ENCODE measurements at regions not wholly inside any gene's neighbourhood (a gene's known extent, or its start where the extent isn't known, plus 50 kb on each side); places are given as distances from the start of the nearest gene placed in this dataset.

GRCh38 chr4:134544303-134544770, 342.7 kb upstream of the PABPC4L start:
- DNase-seq, result no peak
- TF ChIP-seq CTCF (IDR thresholded peaks at IDR 0.05 in 8 of 11, conservative IDR thresholded peaks at IDR 0.05 in 3 of 11) (no peak), POLR2A (IDR thresholded peaks at IDR 0.05) (no peak), POLR2AphosphoS5 (IDR thresholded peaks at IDR 0.05) (no peak)
- H3K4me1 ChIP-seq, result no peaks in the 10 kb centered on the region
- no peak overlapping the region for H3K4me3 ChIP-seq
- WGBS, 5 donors, result 32 to 41% (median 36%) methylated on average over 2 of the region's 2 CpGs
- no peaks in the 10 kb centered on the region for H3K27me3 ChIP-seq (replicated peaks in 1 of 7)
- no peak overlapping the region for H3K27ac ChIP-seq
- H3K36me3 ChIP-seq, result no peaks in the 10 kb centered on the region
- intact Hi-C loops (cut with DNase I; ENCODE audit: low total_unique reads), result no loop called here
- peaks cover 0 to 36% (median 32%) of the 10 kb centered on the region in 8 donors for H3K9me3 ChIP-seq

GRCh38 chr4:134540588-134540987, 339.0 kb upstream of the PABPC4L start:
- intact Hi-C loops (cut with DNase I; ENCODE audit: low total_unique reads), result no loop called here
- 78 to 88% (median 80%) methylated on average over 2 of the region's 2 CpGs for WGBS, 5 donors

GRCh38 chr4:134539729-134540231, 338.2 kb upstream of the PABPC4L start:
- intact Hi-C loops (cut with DNase I; ENCODE audit: low total_unique reads), result no loop called here
- no peak for DNase-seq
- TF ChIP-seq CTCF (IDR thresholded peaks at IDR 0.05 in 8 of 11, conservative IDR thresholded peaks at IDR 0.05 in 3 of 11), result no peak
- no peak for TF ChIP-seq POLR2AphosphoS5 (IDR thresholded peaks at IDR 0.05)
- TF ChIP-seq POLR2A (IDR thresholded peaks at IDR 0.05), result no peak
- no peaks in the 10 kb centered on the region for H3K36me3 ChIP-seq
- H3K4me3 ChIP-seq, result no peak overlapping the region
- WGBS, 5 donors, result 60 to 84% (median 74%) methylated on average over 1 of the region's 1 CpG
- no peak overlapping the region for H3K27ac ChIP-seq
- peaks cover 0 to 3% (median 0%) of the 10 kb centered on the region in 8 donors for H3K9me3 ChIP-seq
- H3K27me3 ChIP-seq (replicated peaks in 1 of 7), result no peaks in the 10 kb centered on the region
- H3K4me1 ChIP-seq, result no peaks in the 10 kb centered on the region

More at GRCh38 chr4:134540588-134540987, 339.0 kb upstream of the PABPC4L start:
- Histone ChIP-seq H3K27ac (no peak overlapping the region), H3K4me3 (no peak overlapping the region), H3K27me3 (replicated peaks in 1 of 7) (no peaks in the 10 kb centered on the region), H3K4me1 (no peaks in the 10 kb centered on the region), H3K36me3 (no peaks in the 10 kb centered on the region), H3K9me3 (peaks cover 0 to 3% (median 0%) of the 10 kb centered on the region in 8 donors)
- DNase-seq, result no peak
- no peak for TF ChIP-seq CTCF (IDR thresholded peaks at IDR 0.05 in 8 of 11, conservative IDR thresholded peaks at IDR 0.05 in 3 of 11)
- no peak for TF ChIP-seq POLR2A (IDR thresholded peaks at IDR 0.05)

GRCh38 chr4:134537701-134538100, 336.1 kb upstream of the PABPC4L start:
- no peak overlapping the region for H3K4me3 ChIP-seq
- TF ChIP-seq CTCF (IDR thresholded peaks at IDR 0.05 in 8 of 11, conservative IDR thresholded peaks at IDR 0.05 in 3 of 11) (no peak), POLR2AphosphoS5 (IDR thresholded peaks at IDR 0.05) (no peak), POLR2A (IDR thresholded peaks at IDR 0.05) (no peak)
- no peaks in the 10 kb centered on the region for H3K27me3 ChIP-seq (replicated peaks in 1 of 7)
- no peak for DNase-seq
- intact Hi-C loops (cut with DNase I; ENCODE audit: low total_unique reads), result no loop called here
- H3K36me3 ChIP-seq, result no peaks in the 10 kb centered on the region
- no peak overlapping the region for H3K27ac ChIP-seq
- peaks cover 0 to 3% (median 0%) of the 10 kb centered on the region in 8 donors for H3K9me3 ChIP-seq
- no peaks in the 10 kb centered on the region for H3K4me1 ChIP-seq
